ENCODE measurements at regions not wholly inside any gene's neighbourhood (a gene's known extent, or its start where the extent isn't known, plus 50 kb on each side); places are given as distances from the start of the nearest gene placed in this dataset.

DNA sequence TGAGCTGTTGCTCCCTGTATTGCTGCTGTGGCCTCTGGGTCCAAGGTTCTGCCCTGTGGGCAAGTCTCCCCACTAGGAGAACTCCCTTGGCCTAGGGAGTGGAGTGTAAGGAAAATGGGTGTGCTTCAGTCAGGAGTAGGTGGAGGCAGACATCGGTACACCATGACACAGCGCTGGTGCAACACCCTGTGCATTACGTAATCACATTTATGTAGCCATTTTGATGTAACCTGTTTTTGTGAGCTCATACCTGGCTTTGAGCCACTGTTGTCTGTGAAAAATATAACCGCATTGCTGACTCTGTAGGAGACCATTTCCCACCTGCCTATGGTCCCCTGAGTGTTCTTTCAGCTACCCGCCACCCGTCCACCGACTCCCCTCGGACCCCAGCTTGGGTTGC, 700.5 kb upstream of the AGA start:
- no peaks in the 10 kb centered on the region for H3K9me3 ChIP-seq (ENCODE audit: low read length)
- no peak overlapping the region for H3K4me3 ChIP-seq (ENCODE audit: low read length)
- no peaks in the 10 kb centered on the region for H3K4me1 ChIP-seq (ENCODE audit: insufficient read depth, low read length)
- H2AFZ ChIP-seq (ENCODE audit: low read depth, low read length): no peak overlapping the region
- H3K27me3 ChIP-seq (ENCODE audit: insufficient read depth, low read length): no peaks in the 10 kb centered on the region
- no peaks in the 10 kb centered on the region for H3K36me3 ChIP-seq (ENCODE audit: insufficient read depth, low read length)

DNA sequence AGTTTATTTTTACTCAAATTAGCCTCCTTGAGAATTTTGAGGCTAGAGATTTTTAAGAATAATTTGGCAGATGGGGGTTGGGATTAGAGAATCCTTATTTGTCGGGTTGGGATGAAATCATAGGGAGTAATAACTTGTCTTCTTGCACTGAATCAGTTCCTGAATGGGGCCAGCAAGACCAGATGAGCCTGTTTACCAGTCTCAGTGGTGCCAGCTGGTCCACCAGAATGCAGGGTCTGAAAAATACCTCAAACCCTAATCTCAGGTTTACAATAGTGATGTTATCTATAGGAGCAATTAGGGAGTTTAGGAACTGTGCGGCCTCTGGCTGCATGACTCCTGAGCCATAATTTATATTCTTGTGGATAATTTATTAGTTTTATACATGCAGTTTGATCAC, 705.9 kb upstream of the AGA start:
- Histone ChIP-seq H3K4me1 (ENCODE audit: insufficient read depth, low read length) (no peaks in the 10 kb centered on the region), H3K36me3 (ENCODE audit: insufficient read depth, low read length) (no peaks in the 10 kb centered on the region), H2AFZ (ENCODE audit: low read depth, low read length) (no peak overlapping the region), H3K27me3 (ENCODE audit: insufficient read depth, low read length) (no peaks in the 10 kb centered on the region), H3K4me3 (ENCODE audit: low read length) (no peak overlapping the region), H3K9me3 (ENCODE audit: low read length) (no peaks in the 10 kb centered on the region)

DNA sequence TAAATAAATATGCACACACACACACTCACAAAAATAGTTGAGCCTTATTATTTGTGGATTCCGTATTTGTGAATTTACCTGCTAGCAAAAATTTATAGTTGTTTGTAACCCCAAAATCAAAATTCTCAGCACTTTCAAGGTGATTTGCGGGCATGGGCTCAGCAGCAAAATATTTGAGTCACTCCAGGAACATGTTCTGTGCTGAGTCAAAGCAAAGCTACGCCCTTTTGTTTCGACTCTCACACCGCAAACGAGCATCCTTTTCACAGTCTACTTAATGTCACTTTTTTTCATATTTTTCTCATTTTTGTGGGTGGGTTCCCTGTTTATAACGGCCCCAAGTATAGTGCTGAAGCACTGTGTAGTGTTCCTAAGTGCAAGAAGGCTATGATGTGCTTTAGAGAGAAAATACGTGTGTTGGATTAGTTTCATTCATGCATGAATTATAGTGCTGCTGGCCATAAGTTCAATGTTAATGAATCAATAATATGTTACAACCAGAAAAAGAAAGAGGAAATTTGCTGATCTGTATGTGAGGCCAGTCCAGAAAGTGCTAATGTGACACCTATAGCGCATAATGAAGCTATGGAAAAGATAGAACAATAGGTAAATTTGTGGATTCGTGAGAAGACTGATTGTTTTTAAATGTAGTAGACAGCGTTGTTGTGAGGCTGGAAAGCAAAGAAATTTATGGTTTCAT, 723.2 kb upstream of the AGA start:
- H3K4me1 ChIP-seq (ENCODE audit: insufficient read depth, low read length): no peaks in the 10 kb centered on the region
- no peaks in the 10 kb centered on the region for H3K27me3 ChIP-seq (ENCODE audit: insufficient read depth, low read length)
- no peaks in the 10 kb centered on the region for H3K36me3 ChIP-seq (ENCODE audit: insufficient read depth, low read length)
- no peak overlapping the region for H2AFZ ChIP-seq (ENCODE audit: low read depth, low read length)
- H3K4me3 ChIP-seq (ENCODE audit: low read length): no peak overlapping the region
- peaks cover 2% of the 10 kb centered on the region for H3K9me3 ChIP-seq (ENCODE audit: low read length)

DNA sequence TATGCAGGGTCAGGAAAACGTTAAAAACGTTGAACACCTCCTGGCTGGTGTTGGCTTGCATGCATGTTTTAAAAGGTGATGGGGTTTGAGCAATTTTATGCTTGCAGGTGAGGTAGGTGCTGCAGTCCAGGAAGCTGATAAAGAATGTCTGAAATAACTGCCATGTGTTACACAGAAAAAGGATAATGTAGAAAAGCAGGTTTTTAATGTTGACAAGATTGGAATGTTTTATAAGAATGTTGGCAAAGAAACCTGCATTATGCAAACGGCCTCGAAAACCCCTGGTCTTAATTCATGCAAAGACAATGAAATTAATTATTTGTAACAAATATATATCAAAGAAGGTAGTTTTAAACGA, 723.7 kb upstream of the AGA start:
- H2AFZ ChIP-seq (ENCODE audit: low read depth, low read length): no peak overlapping the region
- no peak overlapping the region for H3K4me3 ChIP-seq (ENCODE audit: low read length)
- H3K4me1 ChIP-seq (ENCODE audit: insufficient read depth, low read length): no peaks in the 10 kb centered on the region
- no peaks in the 10 kb centered on the region for H3K36me3 ChIP-seq (ENCODE audit: insufficient read depth, low read length)
- H3K27me3 ChIP-seq (ENCODE audit: insufficient read depth, low read length): no peaks in the 10 kb centered on the region
- H3K9me3 ChIP-seq (ENCODE audit: low read length): no peaks in the 10 kb centered on the region

DNA sequence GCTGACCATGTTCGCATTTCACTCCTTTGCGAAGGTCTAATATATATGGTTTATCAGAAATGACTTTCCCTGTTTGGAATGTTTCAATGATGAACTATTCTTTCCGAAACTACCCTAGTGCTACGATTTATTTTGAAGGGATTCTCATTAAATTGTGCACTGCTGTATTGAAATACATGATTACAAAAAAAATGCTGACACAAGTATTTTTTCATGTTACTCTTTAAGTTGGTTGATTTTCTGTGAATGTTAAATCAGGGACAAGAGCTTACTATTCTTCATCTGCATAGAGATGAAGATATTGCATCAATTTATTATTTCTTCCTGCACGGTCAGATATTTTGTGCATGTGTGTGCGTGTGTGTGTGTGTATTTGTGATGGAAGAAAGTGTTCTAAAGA, 731.5 kb upstream of the AGA start:
- Histone ChIP-seq H3K27me3 (ENCODE audit: insufficient read depth, low read length) (no peaks in the 10 kb centered on the region), H3K36me3 (ENCODE audit: insufficient read depth, low read length) (no peaks in the 10 kb centered on the region), H3K4me1 (ENCODE audit: insufficient read depth, low read length) (no peaks in the 10 kb centered on the region), H3K9me3 (ENCODE audit: low read length) (no peaks in the 10 kb centered on the region), H2AFZ (ENCODE audit: low read depth, low read length) (no peak overlapping the region), H3K4me3 (ENCODE audit: low read length) (no peak overlapping the region)

DNA sequence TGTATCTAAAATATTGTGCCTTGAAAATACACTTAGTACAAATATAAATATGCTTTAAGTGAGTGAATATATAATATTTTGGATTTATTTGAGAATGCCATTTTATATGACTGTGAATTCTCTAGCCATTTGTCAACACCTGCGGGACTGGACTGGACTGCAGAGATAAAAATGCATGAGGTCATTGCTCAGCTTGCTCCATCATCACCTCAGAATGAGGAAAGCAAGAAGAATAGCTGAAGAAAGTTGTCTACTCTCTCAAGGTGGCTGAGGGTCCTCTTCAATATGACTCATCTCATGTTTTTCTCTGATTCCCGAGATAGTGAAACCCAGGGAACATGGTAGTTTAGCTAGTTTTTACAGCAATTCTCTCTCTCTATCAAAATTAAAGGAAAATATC, 732.5 kb upstream of the AGA start:
- Histone ChIP-seq H2AFZ (ENCODE audit: low read depth, low read length) (no peak overlapping the region), H3K4me1 (ENCODE audit: insufficient read depth, low read length) (no peaks in the 10 kb centered on the region), H3K9me3 (ENCODE audit: low read length) (no peaks in the 10 kb centered on the region), H3K27me3 (ENCODE audit: insufficient read depth, low read length) (no peaks in the 10 kb centered on the region), H3K4me3 (ENCODE audit: low read length) (no peak overlapping the region), H3K36me3 (ENCODE audit: insufficient read depth, low read length) (no peaks in the 10 kb centered on the region)

DNA sequence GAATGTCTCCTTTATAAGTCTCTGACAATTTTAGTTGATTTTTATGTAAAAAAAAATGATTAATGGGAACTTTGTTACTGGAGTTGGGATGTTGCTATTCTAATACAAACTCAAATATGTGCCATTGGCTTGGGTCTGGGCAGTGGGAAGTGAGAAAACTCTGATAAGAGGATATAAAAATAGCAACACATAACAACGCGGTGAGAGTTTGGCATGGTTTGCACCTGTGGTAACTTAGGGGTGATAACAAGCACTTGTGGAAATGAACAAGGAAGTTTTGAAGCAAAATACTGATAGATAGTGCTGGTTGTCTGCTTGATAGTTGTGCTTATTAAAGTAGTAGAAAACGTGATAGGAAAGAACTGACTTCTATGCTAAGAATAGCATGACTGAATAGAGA, 743.3 kb upstream of the AGA start:
- no peaks in the 10 kb centered on the region for H3K36me3 ChIP-seq (ENCODE audit: insufficient read depth, low read length)
- no peaks in the 10 kb centered on the region for H3K27me3 ChIP-seq (ENCODE audit: insufficient read depth, low read length)
- H3K4me1 ChIP-seq (ENCODE audit: insufficient read depth, low read length): no peaks in the 10 kb centered on the region
- no peak overlapping the region for H3K4me3 ChIP-seq (ENCODE audit: low read length)
- no peaks in the 10 kb centered on the region for H3K9me3 ChIP-seq (ENCODE audit: low read length)
- no peak overlapping the region for H2AFZ ChIP-seq (ENCODE audit: low read depth, low read length)

GRCh38 chr4:178192611-178193010, 750.4 kb upstream of the AGA start:
- H3K4me3 ChIP-seq (ENCODE audit: low read length): no peak overlapping the region
- no peaks in the 10 kb centered on the region for H3K27me3 ChIP-seq (ENCODE audit: insufficient read depth, low read length)

GRCh38 chr4:178196751-178197374, 754.6 kb upstream of the AGA start:
- no peaks in the 10 kb centered on the region for H3K27me3 ChIP-seq (ENCODE audit: insufficient read depth, low read length)
- H3K4me3 ChIP-seq (ENCODE audit: low read length): no peak overlapping the region
- H3K36me3 ChIP-seq (ENCODE audit: insufficient read depth, low read length): no peaks in the 10 kb centered on the region
- no peaks in the 10 kb centered on the region for H3K9me3 ChIP-seq (ENCODE audit: low read length)
- H3K4me1 ChIP-seq (ENCODE audit: insufficient read depth, low read length): no peaks in the 10 kb centered on the region
- H2AFZ ChIP-seq (ENCODE audit: low read depth, low read length): no peak overlapping the region

More at GRCh38 chr4:178192611-178193010, 750.4 kb upstream of the AGA start:
- no peak overlapping the region for H2AFZ ChIP-seq (ENCODE audit: low read depth, low read length)
- no peaks in the 10 kb centered on the region for H3K4me1 ChIP-seq (ENCODE audit: insufficient read depth, low read length)
- no peaks in the 10 kb centered on the region for H3K9me3 ChIP-seq (ENCODE audit: low read length)
- H3K36me3 ChIP-seq (ENCODE audit: insufficient read depth, low read length): no peaks in the 10 kb centered on the region

DNA sequence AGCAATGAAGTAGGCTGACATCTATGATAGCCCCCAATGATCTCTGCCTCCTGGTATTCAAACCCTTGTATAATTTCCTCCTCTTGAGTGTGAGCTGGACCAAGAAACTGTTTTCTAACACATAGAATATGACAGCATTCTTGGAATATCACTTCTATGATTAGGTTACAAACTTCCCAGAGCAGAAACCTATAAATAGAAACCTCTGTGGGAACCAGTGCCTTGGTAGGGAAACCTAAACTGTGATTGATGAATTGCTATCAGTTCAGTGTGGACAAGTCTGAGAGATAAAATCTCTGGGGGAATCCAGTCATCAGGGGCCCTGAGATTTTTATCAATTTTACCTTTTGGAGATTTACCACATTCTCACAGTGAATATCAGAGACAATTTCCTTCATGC, 756.5 kb upstream of the AGA start:
- Histone ChIP-seq H3K36me3 (ENCODE audit: insufficient read depth, low read length) (no peaks in the 10 kb centered on the region), H2AFZ (ENCODE audit: low read depth, low read length) (no peak overlapping the region), H3K4me3 (ENCODE audit: low read length) (no peak overlapping the region), H3K27me3 (ENCODE audit: insufficient read depth, low read length) (no peaks in the 10 kb centered on the region), H3K9me3 (ENCODE audit: low read length) (no peaks in the 10 kb centered on the region), H3K4me1 (ENCODE audit: insufficient read depth, low read length) (no peaks in the 10 kb centered on the region)

DNA sequence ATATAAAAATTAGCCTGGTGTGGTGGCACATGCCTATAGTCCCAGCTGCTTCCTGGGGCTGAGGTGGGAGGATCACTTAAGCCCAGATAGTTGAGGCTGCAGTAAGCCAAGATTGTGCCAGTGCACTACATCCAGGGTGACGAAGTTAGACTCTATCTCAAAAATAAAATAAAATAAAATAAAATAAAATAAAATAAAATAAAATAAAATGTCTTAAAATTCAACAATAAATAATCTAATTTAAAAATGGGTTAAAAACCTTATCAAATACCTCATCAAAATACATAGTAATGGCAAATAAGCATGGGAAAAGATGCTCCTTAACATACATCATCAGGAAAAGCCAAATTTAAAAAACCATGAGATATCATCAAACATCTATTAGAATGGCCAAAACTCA, 760.2 kb upstream of the AGA start:
- Histone ChIP-seq H3K4me3 (ENCODE audit: low read length) (no peak overlapping the region), H2AFZ (ENCODE audit: low read depth, low read length) (no peak overlapping the region), H3K4me1 (ENCODE audit: insufficient read depth, low read length) (no peaks in the 10 kb centered on the region), H3K9me3 (ENCODE audit: low read length) (no peaks in the 10 kb centered on the region), H3K36me3 (ENCODE audit: insufficient read depth, low read length) (no peaks in the 10 kb centered on the region), H3K27me3 (ENCODE audit: insufficient read depth, low read length) (no peaks in the 10 kb centered on the region)

DNA sequence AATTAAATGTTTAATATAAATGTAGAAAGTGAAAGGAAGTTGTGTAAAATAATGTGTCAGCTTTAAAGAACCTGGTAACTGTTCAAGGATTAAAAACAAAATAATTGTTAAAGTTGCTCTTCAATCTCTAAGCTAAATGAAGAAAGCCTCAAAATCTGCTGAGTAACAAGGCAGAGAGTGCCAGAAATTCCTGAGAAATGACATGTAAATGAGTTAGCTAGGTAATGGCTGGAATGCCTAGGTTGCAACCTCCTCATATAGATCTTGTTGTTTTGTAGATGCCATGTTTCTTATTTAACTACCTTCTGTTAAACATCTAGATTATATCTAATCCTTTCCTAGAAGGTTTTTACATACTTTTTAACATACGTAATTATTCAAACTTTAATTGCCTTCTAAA, 763.6 kb upstream of the AGA start:
- Histone ChIP-seq H3K4me3 (ENCODE audit: low read length) (no peak overlapping the region), H2AFZ (ENCODE audit: low read depth, low read length) (no peak overlapping the region), H3K27me3 (ENCODE audit: insufficient read depth, low read length) (no peaks in the 10 kb centered on the region), H3K9me3 (ENCODE audit: low read length) (no peaks in the 10 kb centered on the region), H3K36me3 (ENCODE audit: insufficient read depth, low read length) (no peaks in the 10 kb centered on the region), H3K4me1 (ENCODE audit: insufficient read depth, low read length) (no peaks in the 10 kb centered on the region)

- no peaks in the 10 kb centered on the region for H3K36me3 ChIP-seq (ENCODE audit: insufficient read depth, low read length)
- H2AFZ ChIP-seq (ENCODE audit: low read depth, low read length): no peak overlapping the region
- no peaks in the 10 kb centered on the region for H3K9me3 ChIP-seq (ENCODE audit: low read length)
- no peaks in the 10 kb centered on the region for H3K4me1 ChIP-seq (ENCODE audit: insufficient read depth, low read length)
- no peak overlapping the region for H3K4me3 ChIP-seq (ENCODE audit: low read length)
- H3K27me3 ChIP-seq (ENCODE audit: insufficient read depth, low read length): no peaks in the 10 kb centered on the region
Measured at GRCh38 chr4:178215309-178215708, 773.1 kb upstream of the AGA start.

DNA sequence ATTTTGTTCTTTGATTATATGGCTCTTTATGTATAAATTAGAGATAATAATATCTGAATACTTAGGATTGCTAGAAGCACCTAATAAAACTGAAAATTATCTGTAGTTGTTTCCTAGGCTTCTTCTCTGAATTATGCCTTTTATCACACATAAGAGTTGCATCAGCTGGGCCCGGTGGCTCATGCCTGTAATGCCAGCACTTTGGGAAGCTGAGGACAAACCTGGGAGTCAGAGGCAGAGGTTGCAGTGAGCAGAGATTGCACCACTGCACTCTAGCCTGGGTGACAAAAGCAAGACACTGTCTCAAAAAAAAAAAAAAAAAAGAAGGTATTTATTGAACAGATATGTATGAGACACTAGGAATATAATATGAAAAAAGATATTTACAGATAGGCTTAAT, 773.5 kb upstream of the AGA start:
- Histone ChIP-seq H3K4me1 (ENCODE audit: insufficient read depth, low read length) (no peaks in the 10 kb centered on the region), H3K9me3 (ENCODE audit: low read length) (no peaks in the 10 kb centered on the region), H3K36me3 (ENCODE audit: insufficient read depth, low read length) (no peaks in the 10 kb centered on the region), H3K27me3 (ENCODE audit: insufficient read depth, low read length) (no peaks in the 10 kb centered on the region), H3K4me3 (ENCODE audit: low read length) (no peak overlapping the region), H2AFZ (ENCODE audit: low read depth, low read length) (no peak overlapping the region)

Measured in neuron (in vitro differentiated cells).